ENCODE measurements at regions not wholly inside any gene's neighbourhood (a gene's known extent, or its start where the extent isn't known, plus 50 kb on each side); places are given as distances from the start of the nearest gene placed in this dataset.

GRCh38 chr13:30845297-30846214, 60.5 kb upstream of the MEDAG start:
- no peak for DNase-seq

DNA sequence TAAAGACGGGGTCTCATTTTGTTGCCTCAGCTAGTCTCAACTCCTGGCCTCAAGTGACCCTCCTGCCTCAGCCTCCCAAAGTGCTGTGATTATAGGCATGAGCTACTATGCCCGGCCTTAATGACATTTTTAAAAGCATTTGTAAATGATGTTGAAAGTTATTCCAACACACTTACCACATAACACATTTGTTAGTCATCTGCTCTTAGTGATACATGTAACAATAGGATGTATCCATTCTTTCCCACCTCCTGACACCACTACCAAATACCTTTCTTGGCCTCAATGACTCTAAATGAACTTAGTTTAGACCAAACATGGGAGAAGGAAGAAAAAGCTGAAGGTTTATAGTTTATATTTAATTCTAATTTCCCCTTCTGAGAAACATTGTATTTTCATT, 59.8 kb upstream of the MEDAG start:
- no peak for DNase-seq

- no peak for DNase-seq
These were observed 59.2 kb upstream of the MEDAG start for GRCh38 chr13:30846866-30847265.

- no peak for DNase-seq
These were observed 58.3 kb upstream of the MEDAG start for GRCh38 chr13:30847650-30848307.

- DNase-seq = no peak
These were observed 57.6 kb upstream of the MEDAG start for GRCh38 chr13:30848332-30849027.

DNA sequence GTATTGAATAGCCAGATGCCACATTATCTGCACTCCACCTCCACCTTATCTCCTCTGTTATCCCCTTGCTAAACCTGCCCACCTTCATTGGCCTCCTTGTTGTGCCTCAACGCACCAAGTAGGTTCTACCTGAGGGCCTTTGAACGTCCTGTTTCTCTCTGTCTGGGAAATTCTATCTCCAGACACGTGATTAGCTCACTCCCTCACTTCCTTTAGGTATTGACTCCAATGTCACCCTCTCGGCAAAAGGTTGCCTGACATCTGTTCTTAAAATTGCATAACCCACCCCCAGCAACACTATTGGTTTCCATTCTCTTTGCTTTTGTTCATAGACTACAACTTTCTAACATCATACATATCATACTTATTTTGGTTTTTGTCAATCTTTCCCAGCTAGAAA, 56.5 kb upstream of the MEDAG start:
- no peak for DNase-seq

GRCh38 chr13:30850204-30850866, 55.7 kb upstream of the MEDAG start:
- DNase-seq = no peak

DNA sequence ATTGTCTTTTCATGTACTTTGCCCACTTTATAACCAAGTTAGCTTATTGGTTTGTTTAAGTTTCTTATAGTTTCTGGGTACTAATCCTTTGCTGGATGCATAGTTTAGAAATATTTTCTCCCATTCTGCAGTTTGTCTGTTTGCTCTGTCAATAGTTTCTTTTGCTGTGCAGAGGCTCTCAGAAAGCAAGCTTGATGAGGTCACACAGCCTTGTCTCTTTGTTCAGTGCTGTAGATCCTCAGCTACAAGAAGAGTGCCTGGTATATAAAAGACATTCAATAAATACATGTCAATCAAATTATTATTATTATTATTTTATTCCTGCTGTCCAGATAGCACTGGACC, 55.2 kb upstream of the MEDAG start:
- DNase-seq = no peak

DNA sequence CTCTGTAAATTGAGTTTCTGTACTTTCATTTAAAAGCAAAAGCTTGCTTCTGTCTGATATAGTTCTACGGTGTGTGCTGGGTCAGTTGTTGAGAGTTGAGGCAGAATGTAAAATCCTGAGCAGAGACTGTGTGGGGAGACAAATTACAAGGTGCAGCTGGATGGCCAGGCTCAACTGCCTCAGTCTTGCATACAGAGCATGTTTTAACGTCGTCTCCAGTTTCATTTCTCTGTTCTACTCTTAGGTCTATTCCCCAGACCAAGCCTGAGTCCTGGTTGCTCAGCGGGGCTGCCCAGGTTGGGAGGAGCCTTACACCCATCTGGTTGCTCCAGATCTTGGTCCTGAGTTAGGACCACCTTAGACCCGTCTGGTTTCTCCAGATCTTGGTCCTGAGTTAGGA, 54.4 kb upstream of the MEDAG start:
- no peak for DNase-seq

GRCh38 chr13:30855569-30855968, 50.5 kb upstream of the MEDAG start:
- no peak for DNase-seq

GRCh38 chr13:30856005-30856790, 49.9 kb upstream of the MEDAG start:
- no peak for DNase-seq

All from NCI-H146 (cell line).